ENCODE measurements at regions not wholly inside any gene's neighbourhood (a gene's known extent, or its start where the extent isn't known, plus 50 kb on each side); places are given as distances from the start of the nearest gene placed in this dataset.

- TF ChIP-seq CTCF (IDR thresholded peaks at IDR 0.05) (no peak), EZH2 (IDR thresholded peaks at IDR 0.05) (no peak)
Observed at GRCh38 chr5:5900350-5900749, 477.9 kb downstream of the ICE1 start.

All from neural progenitor cell (in vitro differentiated cells).